ENCODE measurements at regions not wholly inside any gene's neighbourhood (a gene's known extent, or its start where the extent isn't known, plus 50 kb on each side); places are given as distances from the start of the nearest gene placed in this dataset.
A peak's percentile ranks its signal among the peaks of the same experiment; 100 is the strongest.

GRCh38 chr3:115204475-115204874, 57.4 kb upstream of the ZBTB20 start:
- TF ChIP-seq CTCF (IDR thresholded peaks at IDR 0.05) = no peak

- no peak for TF ChIP-seq CTCF (IDR thresholded peaks at IDR 0.05)
These were observed 61.1 kb upstream of the ZBTB20 start for GRCh38 chr3:115208066-115208750.

- TF ChIP-seq CTCF (IDR thresholded peaks at IDR 0.05) = no peak
These were observed 64.9 kb upstream of the ZBTB20 start for GRCh38 chr3:115211810-115212492.

GRCh38 chr3:115212615-115213014, 65.5 kb upstream of the ZBTB20 start:
- TF ChIP-seq CTCF (IDR thresholded peaks at IDR 0.05) = no peak

- TF ChIP-seq CTCF (IDR thresholded peaks at IDR 0.05) = no peak
These were observed 70.2 kb upstream of the ZBTB20 start for GRCh38 chr3:115217292-115217677.

GRCh38 chr3:115217678-115218451, 70.8 kb upstream of the ZBTB20 start:
- peak; percentile 70 for TF ChIP-seq CTCF (IDR thresholded peaks at IDR 0.05)

- no peak for TF ChIP-seq CTCF (IDR thresholded peaks at IDR 0.05)
These were observed 71.8 kb upstream of the ZBTB20 start for GRCh38 chr3:115218859-115219258.
